ENCODE measurements at regions not wholly inside any gene's neighbourhood (a gene's known extent, or its start where the extent isn't known, plus 50 kb on each side); places are given as distances from the start of the nearest gene placed in this dataset.

DNA sequence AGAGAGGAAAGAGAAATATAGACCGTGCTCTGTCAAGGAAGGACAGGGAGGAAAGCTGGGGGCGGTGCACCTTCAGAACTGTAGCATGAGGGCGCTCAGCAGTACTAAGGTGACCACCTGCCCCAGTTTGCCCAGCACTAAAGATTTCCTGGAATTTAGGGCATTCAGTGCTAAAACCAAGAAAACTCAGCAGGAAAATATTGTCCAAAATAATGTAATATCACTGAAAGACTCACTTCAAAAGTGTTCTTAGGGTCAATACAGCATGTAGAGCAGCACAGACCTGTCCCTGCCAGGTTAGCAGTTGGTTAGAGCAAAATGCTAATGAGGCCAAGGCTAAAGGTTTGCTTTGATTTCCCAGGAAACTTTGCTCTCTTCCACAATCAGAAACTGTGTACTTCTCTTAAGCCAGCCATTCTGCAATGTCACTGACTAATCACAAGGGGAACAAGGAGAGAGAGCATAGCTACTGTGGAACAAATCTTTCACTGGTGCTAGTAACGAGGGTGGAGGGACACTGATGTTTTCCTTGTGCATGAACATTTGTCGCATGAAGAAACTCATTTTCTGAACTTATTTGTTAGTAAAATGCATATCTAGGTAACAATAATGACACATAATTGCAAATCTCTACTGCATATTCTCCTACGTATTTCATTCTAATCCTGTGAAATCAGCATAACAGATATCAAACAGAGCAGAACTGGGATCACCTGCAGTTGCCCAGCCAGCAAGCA lies 53.0 kb upstream of the GRAMD2B start (continued):
- TF ChIP-seq, protein P1, sequence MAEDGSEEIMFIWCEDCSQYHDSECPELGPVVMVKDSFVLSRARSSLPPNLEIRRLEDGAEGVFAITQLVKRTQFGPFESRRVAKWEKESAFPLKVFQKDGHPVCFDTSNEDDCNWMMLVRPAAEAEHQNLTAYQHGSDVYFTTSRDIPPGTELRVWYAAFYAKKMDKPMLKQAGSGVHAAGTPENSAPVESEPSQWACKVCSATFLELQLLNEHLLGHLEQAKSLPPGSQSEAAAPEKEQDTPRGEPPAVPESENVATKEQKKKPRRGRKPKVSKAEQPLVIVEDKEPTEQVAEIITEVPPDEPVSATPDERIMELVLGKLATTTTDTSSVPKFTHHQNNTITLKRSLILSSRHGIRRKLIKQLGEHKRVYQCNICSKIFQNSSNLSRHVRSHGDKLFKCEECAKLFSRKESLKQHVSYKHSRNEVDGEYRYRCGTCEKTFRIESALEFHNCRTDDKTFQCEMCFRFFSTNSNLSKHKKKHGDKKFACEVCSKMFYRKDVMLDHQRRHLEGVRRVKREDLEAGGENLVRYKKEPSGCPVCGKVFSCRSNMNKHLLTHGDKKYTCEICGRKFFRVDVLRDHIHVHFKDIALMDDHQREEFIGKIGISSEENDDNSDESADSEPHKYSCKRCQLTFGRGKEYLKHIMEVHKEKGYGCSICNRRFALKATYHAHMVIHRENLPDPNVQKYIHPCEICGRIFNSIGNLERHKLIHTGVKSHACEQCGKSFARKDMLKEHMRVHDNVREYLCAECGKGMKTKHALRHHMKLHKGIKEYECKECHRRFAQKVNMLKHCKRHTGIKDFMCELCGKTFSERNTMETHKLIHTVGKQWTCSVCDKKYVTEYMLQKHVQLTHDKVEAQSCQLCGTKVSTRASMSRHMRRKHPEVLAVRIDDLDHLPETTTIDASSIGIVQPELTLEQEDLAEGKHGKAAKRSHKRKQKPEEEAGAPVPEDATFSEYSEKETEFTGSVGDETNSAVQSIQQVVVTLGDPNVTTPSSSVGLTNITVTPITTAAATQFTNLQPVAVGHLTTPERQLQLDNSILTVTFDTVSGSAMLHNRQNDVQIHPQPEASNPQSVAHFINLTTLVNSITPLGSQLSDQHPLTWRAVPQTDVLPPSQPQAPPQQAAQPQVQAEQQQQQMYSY (CRISPR knock-in tag; IDR thresholded peaks at IDR 0.05), result no peak
- TF ChIP-seq ZNF24 (IDR thresholded peaks at IDR 0.05) (no peak), CBX3 (IDR thresholded peaks at IDR 0.05; ENCODE audit: borderline replicate concordance, low read depth) (no peak), JUND (IDR thresholded peaks at IDR 0.05; ENCODE audit: low read depth, low read length) (no peak), CBX5 (IDR thresholded peaks at IDR 0.05; ENCODE audit: low read depth) (no peak), SMAD1 (IDR thresholded peaks at IDR 0.05; ENCODE audit: low read depth, partially characterized antibody) (no peak), ASH2L (IDR thresholded peaks at IDR 0.05; ENCODE audit: borderline replicate concordance, low read depth) (no peak)

All from GM12878 (cell line).